HG03064 (cell line): ENCODE measurements at regions not wholly inside any gene's neighbourhood (a gene's known extent, or its start where the extent isn't known, plus 50 kb on each side); places are given as distances from the start of the nearest gene placed in this dataset.

Source experiments
- ATAC-seq: cut with Tn5 transposase; IDR thresholded peaks from one replicate; pipeline ENCODE4 v1.9.1; 2021; ENCODE audit warnings: low read depth; ENCODE audit not compliant: unreplicated experiment

DNA sequence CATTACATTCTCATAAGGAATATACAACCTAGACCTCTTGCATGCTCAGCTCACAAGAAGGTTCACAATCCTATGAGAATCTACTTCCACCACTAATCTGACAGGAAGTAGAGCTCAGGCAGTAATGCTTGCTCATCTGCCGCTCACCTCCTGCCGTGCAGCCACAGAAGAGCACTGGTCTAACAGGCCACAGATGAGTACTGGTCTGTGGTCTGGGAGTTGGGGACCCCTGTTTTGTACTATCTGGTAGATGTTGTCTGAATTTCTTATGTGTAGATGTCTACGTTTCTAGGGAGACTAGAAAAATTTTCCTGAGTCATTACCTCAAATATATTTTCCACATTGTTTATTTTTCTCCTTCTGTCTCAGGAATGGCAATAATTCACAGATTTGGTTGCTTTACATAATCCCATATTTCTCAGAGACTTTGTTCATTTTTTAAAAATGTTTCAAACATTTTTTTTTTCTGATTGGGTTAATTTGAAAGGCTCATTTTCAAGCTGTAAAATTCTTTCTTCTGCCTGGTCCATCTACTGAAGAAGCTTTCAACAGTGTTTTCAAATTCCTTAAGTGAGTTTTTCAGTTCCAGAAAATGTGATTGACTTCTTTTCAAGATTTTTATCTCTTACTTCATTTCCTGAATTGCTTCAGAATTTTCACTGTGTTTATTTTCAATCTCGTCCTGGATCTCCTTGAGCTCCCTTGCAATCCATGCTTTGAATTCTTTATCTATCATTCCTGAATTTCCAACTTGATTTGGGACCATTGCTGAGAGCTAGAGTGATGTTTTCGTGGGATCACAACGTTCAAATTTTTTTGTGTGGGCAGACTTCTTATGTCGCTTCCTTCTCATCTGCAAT lies 1322.2 kb downstream of the PCDH9 start:
- no peak for ATAC-seq

DNA sequence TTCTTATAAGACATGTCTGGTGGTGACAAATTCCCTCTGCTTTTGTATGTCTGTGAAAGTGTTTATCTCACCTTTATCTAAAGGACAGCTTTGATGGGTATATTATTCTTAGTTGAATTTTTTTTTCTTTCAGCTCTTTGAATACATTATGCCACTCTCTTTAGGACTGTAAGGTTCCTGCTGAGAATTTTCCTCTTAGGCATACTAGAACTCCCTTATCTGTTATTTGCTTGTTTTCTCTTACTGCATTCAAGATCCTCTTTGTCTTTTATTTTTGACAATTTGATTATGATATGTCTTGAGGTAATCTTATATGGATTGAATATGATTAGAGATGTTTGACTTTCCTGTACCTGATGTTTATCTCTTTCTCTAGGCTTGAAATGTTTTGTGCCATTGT lies 1328.4 kb downstream of the PCDH9 start:
- ATAC-seq: no peak

DNA sequence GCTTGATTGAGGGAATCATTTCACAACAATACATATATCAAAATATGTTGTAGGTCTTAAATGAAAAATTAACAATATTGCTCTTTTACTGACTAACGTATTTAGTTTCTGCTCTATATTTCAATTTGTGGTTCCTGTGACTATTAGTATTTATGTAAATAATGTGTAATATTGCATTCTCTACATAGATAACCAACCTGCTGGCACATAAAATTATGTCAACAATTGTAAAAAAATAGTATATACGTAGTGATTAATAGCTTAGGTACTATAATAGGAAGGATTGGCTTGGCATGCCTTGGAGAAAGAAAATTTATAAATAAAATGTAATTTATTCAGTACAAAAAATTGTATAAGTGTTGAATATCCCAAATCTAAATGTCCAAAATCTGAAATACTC lies 1336.1 kb downstream of the PCDH9 start:
- no peak for ATAC-seq

DNA sequence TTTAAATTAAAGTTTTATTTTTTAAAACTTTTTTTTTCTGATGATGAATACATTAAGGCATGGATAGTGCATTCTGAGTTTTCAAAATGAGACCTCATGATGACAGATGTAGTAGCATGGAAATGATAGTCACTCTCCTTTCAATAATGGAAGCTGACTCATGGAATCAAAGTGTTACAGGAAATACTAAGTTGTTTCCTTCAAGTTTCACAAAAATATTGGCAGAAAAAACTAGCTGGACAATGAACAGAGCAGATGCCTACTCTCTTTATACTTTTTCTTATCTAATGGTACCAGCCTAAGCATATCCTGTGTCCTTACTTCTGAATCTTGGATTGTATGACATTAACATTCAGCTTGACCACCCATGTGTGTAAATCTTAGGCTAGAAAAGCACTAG lies 1337.3 kb downstream of the PCDH9 start:
- ATAC-seq: no peak

DNA sequence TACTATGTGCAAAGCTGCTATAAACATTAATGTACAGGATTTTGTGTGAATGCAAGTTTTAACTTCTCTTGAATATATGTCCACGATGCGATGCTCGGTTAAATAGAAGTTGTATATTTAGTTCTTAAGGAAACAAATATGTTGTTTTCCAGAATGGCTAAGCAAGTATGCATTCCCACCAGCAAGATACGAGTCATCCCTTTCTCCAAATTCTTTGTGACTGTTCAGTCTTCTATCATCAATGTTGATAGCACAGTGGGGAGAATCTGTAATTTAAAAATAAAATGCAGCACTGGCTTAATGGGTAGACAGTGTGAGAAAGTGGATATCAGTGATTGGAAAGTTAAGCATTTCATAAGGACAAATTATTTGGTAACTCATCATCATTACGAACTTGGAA lies 1340.8 kb downstream of the PCDH9 start:
- no peak for ATAC-seq

DNA sequence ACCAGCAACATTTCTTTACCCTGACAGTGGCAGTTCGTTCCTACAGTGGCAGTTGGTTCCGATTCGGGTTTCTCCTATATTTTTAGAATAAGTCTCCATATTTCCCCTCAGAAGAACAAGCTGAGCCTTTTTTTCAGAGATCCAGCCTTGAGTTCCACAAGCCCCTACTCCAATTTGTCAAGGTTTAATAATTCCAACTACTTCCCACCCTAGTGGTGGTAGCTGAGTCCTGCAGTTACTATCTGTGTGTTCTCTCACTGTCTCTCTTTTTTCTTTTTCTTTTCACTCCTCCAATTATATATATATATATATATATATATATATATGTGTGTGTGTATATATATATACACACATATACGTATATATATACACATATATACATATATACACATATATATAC lies 1347.3 kb downstream of the PCDH9 start:
- ATAC-seq: no peak

DNA sequence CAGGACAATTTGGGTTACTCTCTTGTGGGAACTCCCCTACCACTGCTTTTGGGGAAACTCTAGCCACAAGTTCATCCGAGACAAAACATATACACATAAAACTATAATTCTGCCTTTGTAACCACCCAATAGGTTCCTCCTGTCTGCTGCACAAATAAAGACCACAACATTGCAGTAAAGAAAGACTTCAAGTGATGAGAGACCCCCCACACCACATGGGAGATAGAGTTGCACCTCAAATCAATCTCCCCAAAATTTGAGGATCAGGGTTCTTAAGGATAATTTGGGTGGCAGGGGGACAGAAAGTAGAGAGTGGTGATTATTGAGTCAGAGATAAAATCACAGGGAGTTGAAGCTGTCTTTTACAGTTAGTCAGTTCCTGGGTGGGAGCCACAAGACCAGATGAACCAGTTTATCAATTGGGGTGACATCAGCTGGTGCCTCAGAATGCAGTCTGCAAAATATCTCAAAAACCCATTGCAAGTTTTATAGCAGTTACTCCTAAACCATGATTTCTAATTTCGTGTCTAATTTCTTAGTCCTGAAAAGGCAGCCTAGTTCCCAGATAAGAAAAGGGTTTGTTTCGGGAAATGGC lies 1348.5 kb downstream of the PCDH9 start:
- ATAC-seq: no peak

DNA sequence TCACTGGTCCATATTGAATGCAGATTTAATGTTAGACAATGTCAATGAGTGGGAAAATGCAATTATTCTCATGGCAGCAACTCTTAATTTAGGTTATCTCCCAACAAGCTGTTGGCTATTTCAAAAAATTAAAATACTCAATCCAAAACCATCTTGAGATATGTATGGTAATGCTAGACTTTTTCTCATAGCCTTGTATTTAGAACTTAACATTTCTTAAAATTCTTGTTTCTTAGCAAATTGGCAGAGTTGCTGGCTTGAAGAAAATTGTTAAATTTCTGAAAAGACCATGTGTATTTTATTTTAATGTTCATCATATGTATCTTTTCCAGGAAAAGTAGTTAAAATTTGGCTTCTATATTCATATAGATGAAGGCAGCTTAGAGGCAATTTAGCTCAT lies 1355.1 kb downstream of the PCDH9 start:
- no peak for ATAC-seq

DNA sequence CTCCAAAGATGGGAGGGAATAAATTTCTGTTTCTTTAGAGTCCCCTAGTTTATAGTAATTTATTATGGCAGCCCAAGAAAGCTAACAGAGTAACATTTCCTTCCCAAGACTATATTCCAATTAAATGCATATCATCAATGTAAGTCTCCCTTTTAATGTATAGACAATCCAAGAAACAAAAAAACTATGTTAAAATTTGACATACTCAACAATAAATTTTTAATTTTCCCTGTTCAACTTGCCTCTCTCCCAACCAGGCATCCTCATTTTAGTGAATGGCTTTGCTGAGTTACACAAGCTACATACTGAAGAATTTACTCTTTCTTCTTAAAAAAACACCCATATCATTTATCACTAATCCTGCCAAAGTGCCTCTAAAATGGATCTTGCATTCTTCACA lies 1357.7 kb downstream of the PCDH9 start:
- no peak for ATAC-seq

DNA sequence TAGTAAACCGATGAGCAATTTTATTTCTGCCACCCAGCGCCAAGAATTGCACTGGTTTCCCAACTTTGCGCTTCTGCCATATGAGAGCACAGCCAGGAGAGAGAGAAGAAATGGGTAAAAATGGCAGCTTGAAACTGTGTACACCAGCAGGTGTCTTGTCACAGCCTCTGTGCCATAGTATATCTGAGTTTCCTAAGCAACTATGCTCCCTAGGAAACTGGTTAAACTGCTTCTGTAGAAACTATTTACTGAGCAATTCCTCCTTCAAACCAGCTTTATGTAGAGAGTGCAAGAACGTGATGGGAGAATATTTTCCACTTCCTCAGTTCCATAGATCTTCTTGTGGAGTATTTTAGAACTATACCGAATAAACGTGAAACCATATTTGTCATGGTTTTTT lies 1361.3 kb downstream of the PCDH9 start:
- ATAC-seq: no peak

DNA sequence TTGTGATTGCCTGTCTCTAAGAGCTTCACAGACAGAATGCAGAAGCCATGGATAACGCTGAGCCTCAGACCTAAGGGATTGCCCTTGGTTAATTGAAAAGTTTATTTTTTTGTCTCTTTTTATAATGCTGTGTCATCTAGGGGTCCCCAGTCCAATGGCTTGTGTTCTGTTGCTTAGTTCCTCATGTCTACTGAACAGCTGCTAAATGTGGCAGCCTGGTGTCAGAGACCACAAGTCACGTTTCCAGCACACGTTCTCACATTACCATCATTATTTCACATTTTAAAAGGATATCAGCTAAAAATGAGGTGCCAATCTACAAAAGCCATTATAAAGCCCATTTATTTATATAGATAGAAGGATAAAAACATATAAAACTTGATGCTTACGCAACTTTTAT lies 1362.0 kb downstream of the PCDH9 start:
- no peak for ATAC-seq

DNA sequence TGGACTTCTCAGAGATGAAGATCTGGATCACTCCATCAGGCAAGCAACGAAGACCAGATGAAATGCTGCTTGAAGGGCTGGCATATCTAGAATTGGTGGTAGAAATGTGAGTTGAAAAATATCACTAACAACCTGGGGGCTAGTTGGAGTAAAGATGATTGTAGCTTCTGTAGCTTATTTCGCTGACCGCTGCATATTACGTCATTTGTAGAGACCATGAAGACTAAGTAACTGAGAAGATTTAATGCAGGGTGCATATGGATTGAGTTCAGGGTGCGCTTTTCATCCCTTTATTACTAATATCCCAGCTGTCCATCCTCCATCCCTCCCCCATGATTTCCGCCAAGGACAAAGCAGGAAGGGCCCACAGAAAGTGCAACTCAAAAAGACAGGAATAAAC lies 1364.0 kb downstream of the PCDH9 start:
- ATAC-seq: no peak

DNA sequence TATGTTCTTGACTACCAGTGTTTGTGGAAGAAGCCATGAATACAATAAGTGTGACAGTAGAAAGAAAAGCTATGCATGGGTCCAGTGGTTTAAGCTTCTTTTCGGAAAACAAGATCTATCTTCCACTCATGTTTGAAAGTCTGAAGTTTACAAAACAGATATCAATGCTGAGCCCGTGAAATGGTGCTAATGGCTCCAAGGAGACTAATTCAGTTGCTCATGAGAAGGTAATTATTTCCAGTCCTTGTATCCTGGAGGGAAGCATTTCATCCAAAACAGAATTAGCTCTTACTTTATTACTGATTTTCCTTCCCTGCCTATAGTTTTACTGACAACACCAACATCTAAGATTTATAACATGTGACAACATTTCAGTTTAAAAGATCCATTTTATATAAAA lies 1364.9 kb downstream of the PCDH9 start:
- no peak for ATAC-seq

DNA sequence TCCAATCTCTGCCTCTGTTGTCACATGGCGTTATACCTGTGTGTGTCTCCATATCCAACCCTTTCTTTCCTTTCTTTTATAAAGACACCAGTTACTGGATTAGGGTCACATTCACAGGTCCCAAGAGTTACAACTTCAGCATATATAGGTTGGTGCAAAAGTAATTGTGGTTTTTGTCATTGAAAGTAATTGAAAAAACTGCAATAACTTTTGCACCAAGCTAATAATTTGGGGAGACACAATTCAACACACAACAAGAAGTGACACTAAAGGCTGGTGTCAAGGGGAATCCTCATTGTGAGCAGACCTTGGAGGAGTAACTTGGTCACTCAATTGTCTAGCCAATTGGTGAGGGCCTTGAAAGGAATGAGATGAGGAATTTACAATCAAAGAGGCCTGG lies 1366.1 kb downstream of the PCDH9 start:
- ATAC-seq: no peak

DNA sequence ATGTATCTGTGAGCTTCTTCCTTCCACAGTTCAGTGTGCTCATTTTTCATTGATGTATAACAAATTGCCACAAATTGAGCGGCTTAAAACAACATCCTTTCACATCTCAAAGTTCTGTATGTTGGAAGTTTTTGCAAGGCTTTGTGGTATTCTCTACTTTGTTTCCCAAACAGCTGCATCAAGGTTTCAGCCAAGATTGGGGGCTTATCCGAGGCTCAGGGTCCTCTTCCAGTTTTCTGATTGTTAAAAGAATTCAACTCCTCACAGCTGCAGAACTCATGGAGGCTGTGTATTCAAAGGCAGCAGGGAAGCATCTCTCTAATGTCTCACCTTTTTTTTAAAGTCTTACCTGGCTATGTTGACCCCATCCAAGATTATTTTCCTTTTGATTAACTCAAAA lies 1369.8 kb downstream of the PCDH9 start:
- no peak for ATAC-seq

DNA sequence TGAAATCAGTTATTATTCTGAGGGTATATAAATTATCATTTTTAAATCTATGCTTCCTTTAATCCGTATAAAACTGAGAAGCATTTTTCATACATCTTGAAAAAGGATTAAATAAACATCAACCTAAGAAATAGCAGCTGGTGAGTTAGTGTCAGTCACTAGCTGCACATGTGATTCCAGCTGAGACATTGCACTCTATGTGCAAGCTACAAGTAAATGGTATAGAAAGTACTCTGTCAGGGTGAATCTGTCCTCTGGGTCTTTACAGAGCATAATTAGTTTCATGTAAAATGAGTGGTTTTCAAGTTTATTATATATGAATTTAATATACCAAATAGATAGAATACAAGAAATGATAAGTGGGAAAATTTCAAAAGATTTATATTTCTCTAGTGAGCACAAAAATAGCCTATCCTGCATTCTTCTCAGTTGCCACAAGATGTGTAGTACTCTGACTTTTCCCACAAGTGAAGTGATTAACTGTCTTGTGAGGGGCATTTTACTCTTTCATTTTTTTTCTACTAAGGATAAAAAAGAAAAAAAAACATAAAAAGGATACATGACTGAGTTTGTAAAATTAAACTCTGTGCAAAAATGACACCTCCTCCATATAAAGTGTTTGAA lies 1372.1 kb downstream of the PCDH9 start:
- ATAC-seq: no peak

DNA sequence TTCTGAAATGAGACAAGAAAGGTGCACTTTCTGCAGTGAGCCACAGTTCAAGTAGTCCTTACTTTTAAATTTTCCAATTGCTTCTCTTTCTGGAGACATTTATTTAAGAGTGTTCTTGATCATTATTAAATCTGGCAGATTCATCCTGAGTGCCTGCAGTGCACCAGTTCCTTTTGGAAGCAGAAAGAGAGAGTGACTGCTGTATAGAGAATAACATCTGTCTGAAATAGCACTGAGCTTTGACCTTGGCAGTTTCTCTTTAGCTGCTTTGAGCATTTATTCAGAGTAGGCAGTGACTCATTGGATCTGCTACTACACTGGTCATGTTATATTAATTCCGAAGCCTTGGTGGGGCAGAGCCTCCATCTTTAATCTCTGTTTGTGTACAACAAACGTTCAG lies 1373.7 kb downstream of the PCDH9 start:
- ATAC-seq: no peak

DNA sequence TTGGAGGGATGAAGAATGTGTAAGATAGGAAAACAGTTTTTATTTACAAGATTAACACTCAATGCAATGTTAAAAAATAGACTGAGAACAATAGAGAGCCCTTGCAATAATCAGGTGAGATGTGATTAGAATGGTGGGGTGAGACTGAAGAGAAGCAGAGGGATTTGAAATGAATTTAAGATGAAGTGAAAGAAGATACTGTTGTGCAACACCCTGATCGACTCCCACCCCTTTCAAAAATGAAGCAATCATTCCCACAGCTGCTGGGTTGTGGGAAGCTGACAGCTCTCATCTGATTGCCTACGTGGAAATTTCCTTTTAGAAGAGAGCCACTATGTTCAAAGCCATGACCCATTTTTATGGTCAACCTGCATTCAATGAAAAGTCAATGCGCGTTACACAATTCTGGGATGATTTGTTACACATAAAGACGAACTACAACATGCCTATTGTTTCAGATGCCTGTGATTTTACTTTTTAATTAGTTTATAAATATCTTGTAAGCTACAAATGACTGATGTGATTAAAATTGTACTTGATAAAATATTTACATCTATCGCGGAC lies 1374.8 kb downstream of the PCDH9 start:
- no peak for ATAC-seq

DNA sequence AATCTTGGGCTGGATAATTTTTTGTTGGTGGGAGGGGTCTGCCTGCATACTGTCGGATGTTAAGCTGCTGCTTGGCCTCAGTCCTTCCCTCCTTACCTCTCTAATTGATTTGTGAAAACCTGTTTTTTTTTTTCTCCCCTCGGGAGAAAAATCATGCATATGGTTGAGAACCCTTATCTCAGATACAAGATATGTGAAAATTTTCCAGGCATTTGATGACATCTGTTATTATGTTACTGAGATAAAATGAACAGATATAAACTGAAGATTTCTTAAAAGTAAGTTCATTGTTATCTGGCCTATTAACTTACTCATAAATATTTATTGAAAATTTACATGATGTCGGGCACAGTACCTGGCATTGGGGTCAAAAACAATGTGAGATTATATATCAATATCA lies 1375.7 kb downstream of the PCDH9 start:
- ATAC-seq: no peak

DNA sequence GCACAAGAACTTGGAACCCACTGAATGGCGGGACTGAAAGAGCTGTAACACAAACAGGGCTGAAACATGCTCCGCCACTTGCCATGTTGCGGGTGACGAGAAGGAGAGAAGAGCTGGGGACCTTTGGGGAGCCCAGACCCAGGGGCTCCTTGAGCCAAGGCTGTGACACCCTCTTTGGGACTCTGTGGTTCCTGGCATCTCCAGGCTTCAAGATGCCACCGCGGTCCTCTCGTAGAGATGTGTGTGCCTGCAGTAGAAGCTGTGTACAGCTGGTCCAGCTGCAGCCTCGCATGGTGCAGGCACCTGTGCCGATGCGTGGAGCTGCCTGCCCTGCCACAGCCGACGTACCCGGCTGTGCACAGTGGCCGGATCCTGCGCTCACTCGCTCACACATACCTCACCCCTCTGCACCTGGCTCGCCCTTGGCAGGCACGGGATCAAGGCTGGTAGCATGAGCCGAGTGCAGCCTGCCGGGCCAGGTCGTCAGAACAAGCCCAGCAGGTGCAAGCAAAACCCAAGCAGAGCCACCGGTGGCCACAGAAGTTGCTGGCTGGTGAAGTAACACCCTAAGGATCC lies 1385.8 kb downstream of the PCDH9 start:
- no peak for ATAC-seq

DNA sequence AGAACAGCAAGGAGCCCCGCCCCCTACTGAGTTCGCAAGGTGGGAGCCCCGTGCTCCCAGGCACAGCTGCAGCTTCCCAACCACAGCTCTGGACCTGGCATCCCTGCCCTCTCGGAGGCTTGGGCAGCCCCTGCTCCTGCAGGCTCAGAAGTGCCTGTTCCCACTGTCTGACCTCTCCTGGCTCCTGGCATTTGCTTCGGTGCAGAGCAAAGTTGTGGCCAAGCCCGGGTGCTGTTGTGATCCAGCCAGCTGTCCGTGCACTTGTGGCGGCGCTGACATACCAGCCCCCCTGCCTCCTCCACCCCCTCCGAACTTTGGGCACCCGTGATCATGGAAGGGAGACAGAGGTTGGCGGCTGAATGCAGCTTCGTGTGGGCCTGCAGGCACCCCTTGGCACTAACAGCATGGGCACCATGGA lies 1386.8 kb downstream of the PCDH9 start:
- no peak for ATAC-seq
